GM18508 (cell line): ENCODE measurements at regions not wholly inside any gene's neighbourhood (a gene's known extent, or its start where the extent isn't known, plus 50 kb on each side); places are given as distances from the start of the nearest gene placed in this dataset.

Experiments
- ATAC-seq: cut with Tn5 transposase; IDR thresholded peaks from one replicate; pipeline ENCODE4 v1.9.1; 2021; ENCODE audit warnings: moderate number of reproducible peaks; ENCODE audit not compliant: insufficient read depth, unreplicated experiment

DNA sequence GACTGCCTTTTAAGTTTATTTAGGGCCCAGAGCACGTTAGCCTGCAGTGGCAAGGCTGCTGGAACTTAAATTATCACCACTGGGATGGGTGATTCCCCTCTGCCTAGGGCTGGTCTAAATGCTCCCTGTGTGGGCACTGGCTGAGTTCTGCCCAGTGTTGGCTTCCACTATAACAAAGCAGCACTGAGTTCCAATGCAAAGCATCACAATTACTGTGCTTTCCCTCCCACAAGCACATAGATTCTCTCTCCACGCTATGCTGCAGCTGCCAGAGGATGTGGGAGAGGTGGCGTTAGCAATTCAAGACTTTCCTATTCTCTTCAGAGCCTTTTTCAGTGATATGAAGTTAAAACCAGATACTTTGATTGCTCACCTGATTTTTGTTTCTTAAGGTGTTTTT is 328.9 kb upstream of the DDX18 start:
- no peak for ATAC-seq

DNA sequence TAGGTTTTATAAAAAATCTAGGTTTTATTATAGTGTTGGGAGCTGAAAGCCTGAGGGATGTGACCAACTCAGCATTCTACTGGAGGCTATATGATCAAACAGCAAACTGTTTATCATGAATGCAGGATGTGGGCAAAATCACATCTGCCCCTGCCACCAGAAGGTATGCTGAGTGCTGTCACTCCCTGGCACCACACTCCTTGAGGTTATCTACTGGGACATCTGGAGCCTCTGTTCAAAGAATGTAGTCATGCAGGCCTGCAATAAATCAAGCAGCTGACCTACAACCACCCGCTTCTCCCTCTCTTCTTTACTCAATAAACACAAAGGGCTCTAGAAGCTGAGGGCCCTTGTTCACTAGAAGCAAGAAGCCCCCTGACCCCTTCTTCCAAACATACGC is 328.4 kb upstream of the DDX18 start:
- ATAC-seq, result no peak

DNA sequence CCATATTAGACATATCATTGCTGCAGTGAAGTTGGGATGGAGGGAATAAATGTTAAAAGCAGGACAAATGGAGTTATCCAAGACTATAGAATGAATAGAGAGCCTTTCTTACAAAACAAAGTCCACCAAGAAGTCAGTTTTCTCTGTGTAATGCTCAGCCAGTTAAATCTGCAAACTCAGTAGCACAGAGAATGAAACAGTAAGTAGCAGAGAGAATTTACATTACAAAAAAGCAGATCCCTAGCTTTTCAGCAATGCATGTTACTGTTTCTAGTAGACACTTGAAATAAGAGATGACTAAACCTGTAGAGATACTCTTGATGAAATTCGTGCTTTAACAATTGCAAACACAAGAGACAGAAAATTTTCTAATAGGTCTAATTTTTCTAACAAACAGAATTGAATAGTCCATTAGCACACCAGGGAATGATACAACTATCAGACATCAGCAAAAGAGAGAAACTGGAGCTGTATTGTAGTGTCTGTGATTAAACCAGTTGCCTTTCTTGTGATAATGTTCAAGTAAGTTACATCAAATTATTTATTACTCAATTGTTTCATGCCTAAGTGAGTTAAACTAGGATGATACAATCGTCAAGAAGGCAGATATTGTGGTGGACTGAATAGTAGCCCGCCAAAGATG is 322.2 kb upstream of the DDX18 start:
- ATAC-seq, result no peak

DNA sequence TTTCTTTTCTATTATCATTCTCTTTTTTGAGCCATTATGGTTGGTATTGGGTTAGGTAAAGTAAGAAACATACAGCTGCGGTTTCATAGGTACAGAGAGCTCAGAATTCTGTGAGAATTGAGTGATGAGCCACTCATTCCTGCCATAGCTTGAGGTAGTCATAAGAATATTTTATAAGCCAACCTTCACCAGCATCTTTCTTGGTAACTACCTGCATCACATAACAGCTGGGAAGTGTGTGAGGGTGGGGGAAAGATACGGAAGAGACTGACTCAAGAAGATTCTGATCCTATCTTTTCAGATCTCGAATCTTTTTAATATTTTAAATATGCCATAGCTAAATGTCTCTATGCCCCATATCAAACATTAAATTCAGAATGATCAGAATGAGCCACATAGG is 313.8 kb upstream of the DDX18 start:
- no peak for ATAC-seq

DNA sequence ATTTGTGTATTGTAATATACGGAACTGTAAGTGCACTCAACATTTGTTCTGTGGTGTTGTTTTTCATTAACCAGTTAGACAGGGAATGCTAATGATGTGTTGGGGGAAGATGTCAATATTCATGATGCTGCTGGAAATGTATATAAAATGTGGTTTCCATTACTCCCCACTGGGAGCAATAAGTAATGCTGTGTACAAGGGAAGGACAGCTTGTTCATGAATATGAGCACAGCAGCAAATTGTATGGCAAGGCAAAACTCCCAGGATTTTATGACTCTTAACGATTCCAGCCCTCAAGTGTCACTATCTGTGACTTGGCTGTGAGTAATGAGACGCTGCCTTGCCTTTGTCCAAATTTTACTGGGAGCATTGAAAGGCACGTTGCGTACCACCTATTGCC is 312.4 kb upstream of the DDX18 start:
- no peak for ATAC-seq

DNA sequence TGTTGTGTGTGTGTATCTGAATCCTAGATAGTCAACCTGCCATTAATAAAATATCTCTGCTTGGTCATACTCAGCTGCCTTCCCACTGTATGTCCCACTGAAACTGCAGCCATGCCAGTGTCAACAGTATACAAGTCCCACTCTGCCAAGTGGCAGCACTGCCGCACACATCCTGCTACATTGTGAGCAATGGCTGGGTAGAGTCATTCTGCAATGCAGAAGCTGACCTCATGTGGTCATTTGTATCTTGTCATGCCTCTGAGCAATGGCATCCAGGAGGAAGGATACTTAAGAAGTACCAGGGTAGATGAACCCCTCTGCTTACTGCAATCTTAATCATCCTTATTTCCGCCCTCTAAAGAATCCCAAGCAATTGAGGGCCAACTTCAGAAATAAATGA is 302.2 kb upstream of the DDX18 start:
- ATAC-seq, result no peak

DNA sequence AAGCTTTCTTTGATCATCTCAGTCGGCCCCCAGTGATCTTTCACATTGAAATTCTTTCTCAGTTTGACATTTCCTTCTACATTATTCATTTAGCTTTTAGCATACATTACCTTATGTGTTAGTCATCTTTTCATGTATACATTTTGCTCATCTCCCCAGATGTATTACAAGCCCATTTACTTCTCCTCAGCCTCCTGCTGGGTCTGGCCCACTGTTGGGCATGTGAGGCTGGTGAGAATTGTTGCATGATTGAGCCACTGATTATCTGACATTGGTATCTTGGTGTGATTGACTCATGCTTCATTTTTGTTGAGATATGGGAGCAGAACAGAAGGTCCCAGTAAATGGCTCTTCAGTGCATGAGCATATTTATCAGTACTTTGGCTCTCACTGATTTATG is 300.1 kb upstream of the DDX18 start:
- no peak for ATAC-seq

DNA sequence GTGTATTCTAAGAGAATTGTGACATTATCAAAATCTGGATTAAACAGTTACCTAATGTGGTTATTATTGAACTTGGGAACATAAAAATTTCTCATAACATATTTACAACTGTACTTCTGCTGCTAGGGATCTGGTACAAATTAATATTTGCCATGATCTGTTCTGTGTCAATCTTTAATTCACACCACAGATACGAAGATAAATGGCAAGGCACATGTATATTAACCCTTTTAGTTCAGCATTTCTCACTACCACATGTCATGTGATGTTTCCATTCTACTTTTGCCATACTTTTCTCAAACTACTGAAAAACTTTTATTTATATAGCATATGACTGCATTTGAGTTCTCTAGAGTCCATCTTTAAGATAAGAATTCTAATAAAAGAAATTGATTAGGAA is 295.3 kb upstream of the DDX18 start:
- no peak for ATAC-seq

DNA sequence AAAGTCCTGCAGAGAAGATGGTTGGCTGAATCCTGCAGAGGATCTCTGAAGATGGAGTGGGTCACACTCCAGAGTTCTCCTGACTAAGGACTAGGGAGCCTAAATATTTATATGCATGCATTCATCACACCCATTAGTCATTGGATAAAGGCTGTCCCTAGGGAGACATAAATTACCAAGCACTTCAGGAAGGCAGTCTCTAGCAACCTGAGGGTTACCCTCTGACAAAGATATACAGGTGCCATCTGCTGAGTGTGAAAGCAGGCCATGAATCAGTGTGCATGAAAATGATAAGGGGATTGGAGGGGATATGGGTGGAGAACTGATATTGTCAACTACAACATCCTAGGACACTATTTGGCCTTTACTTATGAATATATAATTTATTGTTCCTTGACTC is 294.8 kb upstream of the DDX18 start:
- ATAC-seq, result no peak

DNA sequence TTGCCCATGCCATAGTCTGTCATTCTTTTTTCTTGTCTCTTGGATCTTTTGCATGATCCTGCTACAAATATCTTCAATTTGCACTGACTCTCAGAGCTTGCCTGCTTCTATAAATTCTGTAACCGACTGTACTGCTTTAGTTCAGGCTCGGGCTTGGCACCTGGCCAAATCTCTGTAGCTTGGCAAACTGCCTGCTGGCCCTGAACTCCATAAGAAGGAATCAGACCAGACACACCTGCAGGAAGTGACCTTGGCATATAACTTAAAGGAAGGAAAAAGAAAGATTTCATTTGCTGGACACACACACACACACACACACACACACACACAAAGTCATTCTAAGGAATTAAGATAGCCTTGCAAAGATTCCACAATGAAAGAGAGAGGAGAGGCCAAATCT is 291.2 kb upstream of the DDX18 start:
- no peak for ATAC-seq

DNA sequence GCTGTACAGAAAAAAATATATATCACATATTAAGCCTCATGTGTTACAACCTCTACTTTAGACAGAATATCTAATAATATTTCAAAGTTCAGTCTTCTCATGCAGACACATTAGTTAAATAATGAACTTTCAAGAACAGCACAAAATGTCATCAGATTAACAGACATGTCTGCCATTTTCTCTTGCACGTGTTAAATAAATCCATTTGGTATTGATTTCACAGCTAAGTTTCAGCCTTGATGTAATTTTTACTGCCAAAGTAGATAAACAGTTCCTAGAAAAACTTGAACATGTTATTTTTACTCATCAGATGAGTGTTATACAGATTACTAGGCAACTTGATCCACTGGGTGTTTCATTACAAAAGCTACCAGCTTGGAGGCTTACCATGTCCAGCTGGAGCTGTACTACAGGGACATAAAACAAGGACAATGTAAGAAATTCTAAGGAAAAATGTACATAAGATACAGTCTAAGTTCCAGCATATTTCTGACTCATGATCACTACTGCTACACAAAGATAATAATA is 290.7 kb upstream of the DDX18 start:
- ATAC-seq, result no peak

DNA sequence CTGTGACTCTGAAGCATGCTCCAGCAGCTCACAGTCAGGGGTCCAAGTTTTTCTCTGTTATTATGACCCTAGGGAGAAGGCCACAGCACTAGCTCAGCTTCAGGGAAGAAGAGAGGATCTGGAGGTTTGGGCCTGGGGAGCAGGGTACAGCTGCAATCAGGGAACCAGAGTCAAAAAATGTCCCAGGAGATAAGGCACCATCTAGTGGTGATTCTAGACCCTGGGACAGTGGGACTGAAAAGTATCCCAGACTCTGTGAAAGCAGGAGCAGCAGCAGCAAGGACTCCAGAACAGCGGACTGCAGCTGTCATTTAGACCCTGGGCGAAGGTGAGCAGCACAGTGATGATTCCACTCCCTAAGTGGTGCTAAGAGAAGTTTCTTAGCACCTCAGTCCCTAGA is 278.4 kb upstream of the DDX18 start:
- ATAC-seq, result no peak

DNA sequence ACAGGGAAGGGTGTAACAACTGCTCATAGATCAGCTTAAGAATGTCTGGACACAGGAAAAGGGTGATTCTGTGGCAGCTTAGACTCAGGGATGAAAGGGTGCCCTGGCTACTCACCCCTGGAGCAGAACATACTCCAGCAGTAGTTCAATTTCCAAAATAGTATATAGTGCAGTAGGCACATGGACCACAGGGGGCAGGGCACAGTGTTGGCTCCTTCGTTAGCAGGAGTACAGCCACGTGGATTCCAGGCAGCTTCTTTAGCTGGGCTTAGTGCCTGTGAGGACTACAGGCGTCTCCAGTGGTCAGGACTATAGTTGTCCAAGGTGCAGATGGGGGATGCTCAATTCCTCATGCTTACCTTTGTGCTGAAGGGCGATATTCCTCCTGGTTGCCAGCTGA is 277.5 kb upstream of the DDX18 start:
- no peak for ATAC-seq

DNA sequence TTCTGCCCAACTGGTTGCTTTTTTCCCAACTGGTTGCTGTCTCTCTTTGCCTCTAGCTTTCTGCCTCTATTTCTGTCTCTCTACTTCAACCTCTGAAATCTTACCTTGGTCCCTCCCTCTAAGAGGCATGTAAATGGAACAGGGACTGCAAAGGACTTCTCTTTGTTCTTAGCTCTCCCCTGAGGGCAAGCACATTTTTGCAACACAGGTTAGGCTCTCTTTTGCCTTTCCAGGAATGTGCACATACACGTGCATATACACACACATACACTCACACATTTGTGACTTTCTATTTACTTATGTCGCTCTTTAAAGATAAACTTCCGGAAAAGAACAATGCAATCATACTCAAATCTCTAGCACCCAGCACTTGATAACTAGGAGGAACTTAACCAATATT is 262.6 kb upstream of the DDX18 start:
- no peak for ATAC-seq

DNA sequence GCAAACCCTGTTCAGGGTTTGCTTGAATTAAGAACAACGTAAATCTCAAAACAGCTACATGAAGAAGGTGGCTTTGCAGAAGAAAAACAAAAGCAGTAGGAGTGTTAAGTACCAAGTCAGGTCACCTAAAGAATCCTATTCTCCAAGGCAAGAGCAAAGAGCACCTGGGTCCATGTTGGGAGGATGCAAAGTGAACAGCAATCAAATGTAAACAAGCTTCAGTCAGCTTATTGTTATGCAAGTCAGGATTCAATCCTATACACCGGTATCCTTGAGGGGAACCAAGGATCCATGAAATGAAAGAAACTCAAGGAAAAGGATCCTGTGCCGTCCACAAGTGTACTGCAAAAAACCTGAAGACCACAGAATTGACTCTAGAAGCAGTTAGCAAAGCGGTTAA is 261.0 kb upstream of the DDX18 start:
- no peak for ATAC-seq

DNA sequence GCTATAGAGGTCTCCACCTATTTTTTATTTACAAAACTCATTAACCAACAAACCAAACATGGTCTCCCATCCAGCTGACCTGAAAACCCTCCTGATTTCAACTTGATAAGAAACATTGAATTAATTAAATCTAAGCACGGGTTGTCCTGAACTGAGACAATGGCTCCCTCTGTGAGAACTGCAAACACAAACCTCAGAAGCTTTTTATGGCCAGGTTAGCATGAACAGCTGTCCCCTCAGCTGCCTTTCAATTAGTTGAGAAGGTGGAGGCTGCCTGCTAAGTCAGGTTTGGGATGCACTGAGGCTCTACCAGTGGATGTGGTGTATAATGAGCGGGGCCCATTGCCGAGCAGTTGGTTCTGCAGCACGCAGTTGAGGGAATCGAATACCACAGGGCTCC is 258.5 kb upstream of the DDX18 start:
- no peak for ATAC-seq

DNA sequence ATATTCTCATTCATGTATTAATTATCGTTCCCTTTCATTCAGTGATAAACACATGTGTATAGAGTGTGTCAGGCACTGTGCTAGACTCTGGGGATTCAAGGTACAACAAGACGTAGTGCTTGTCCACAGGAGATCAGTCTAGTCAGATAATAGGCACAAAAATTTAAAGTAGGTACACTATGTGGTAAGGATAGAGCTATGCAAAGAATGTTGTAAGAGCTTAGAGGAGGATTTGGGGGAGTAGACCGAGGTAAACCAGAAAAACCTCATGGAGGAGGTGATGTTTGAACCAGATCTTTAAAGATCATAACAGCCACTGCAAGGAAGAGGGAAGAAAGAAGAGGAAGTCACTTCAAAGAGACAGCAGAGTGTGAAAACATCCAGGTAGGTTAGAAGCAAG is 256.9 kb upstream of the DDX18 start:
- ATAC-seq, result no peak

DNA sequence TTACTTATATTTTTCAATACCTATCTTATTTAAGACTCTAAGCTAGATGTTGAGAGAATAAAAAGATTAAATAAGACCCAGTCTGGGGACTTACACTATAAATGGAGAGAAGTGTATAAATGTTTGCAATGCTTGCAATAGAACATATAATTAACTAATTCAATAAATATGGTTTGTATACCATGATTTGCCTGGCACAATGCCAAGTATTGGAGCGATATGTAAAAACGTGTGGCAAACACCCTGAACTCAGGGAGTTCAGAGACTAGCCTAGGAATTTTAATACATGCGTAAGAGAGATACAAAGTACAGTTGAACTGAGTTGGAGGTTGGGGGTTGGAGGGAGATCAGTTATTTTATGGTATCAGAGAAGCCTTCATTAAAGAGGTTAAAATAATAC is 251.8 kb upstream of the DDX18 start:
- ATAC-seq, result no peak

DNA sequence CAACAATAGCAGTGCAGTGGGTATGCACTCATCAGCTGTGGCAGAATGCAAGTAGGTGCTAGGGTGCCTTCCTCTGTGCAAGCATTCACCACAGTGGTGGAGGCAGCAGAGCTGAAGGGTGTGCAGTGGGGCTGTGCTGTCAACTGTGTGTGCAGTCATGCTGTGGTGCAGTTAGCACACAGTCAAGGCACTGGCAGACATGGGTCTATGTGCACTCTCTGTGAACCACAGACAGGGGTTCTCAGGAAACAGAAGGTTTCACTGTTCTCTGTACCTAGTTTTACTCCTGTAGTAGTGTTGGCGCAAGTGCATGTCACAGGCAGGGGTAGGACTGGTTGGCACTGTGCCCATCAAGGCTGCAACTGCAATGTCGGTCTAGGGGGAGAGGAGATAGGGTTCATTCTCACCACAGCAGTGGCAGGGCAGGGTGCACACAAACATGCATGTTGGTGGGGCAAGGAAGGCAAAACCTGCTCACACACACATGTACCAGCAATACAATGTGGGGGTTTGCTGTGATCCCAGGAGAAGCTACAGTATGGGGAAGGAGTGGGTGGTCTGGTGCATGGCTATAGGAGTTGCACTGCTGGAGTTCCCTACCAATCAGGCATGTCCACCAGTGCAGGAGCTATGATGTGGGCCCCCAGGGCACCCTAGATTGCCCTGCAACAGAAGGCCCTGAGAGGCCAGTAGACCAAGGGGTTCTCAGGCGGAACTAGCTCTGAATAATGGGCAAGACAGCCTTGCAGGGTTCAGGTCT is 242.7 kb upstream of the DDX18 start:
- no peak for ATAC-seq

DNA sequence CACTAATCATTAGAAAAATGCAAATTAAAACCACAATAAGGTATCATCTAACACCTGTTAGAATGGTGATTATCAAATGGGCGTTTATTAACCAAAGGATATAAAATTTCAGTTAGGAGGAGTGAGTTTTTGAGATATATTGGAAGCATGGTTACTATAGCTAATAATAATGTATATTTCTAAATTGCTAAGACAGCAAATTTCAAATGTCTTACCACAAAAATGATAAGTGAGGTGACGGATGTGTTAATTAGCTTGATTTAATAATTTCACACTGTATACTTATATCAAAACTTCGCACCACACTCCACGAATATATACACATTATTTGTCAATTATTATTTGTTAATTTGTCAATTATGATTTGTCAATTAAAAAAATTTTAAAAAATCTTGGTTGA is 227.2 kb upstream of the DDX18 start:
- ATAC-seq, result no peak

DNA sequence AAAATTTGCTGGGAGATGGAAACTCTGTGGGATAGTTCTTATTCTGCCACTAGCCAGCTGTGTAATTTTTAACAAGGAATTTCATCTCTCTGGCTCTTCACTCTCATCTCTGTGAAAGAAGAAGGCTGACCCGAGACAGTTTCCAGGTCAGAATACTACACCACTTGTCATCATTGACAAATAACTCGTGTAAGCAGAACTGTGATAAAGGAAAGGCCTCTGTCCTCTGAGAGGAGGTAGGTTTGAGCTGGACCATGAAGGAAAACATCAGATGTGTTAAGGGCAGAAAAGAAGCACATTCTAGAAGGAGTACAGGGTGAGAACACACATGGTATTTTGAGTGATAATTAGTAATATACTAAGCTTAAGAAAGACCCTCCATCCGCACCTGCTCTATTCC is 211.4 kb upstream of the DDX18 start:
- ATAC-seq, result no peak

DNA sequence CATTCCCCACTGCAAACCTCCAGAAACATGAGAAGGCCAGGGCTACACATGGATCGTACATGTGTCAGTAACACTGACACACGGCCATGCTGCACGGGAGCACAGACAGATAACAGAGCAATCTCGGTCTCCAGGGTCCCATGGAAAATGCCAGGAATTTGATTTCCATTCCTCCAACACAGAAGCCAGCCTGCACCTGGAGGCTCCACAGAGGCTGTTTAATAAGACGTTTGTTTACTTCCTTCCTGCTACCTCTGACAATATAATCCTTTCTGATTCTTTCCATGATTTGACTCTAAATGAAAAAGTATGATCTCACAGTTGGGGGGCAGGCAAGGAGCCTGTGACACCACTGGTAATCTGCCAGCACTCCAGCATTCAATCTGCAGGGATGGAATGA is 210.9 kb upstream of the DDX18 start:
- no peak for ATAC-seq
